Motor neuron (in vitro differentiated cells): ENCODE measurements at regions not wholly inside any gene's neighbourhood (a gene's known extent, or its start where the extent isn't known, plus 50 kb on each side); places are given as distances from the start of the nearest gene placed in this dataset.

Experiments used
- ATAC-seq, 8 experiments: fragments of 200-7000 bp; cut with Tn5 transposase; replicated peaks in 6 of 8; 2 replicates each; pipeline ENCODE4 v1.8.0; 2021; ENCODE audit warnings: mild to moderate bottlenecking in 8 of 8, moderate library complexity in 8 of 8
- H3K27ac ChIP-seq, 2 donors: fragments of 250-450 bp; sonication (Bioruptor Pico); 2 replicates each; pipeline ENCODE4 v1.9.0; 2021; ENCODE audit warnings: antibody characterized with exemption in 2 of 2, mild to moderate bottlenecking in 2 of 2, moderate library complexity in 1 of 2
- H3K4me1 ChIP-seq, 2 donors: fragments of 250-450 bp; sonication (Bioruptor Pico); replicated peaks in 1 of 2; 2 replicates each; pipeline ENCODE4 v1.6.1; 2021; ENCODE audit warnings: antibody characterized with exemption in 2 of 2, mild to moderate bottlenecking in 2 of 2, moderate library complexity in 1 of 2
- H3K4me3 ChIP-seq, 5 donors: fragments of 250-450 bp; sonication (Bioruptor Pico); 2 replicates each; pipeline ENCODE4 v1.9.0; 2021; ENCODE audit warnings: antibody characterized with exemption in 5 of 5, mild to moderate bottlenecking in 5 of 5, moderate library complexity in 4 of 5
- WGBS, 10 experiments: fragments of 450-650 bp; shearing (Covaris generic); methylation state at CpG; one replicate each; pipeline ENCODE4 v1.0.0; 2022; 5-methylcytosine and 5-hydroxymethylcytosine counted together
- in situ Hi-C, 9 experiments: fragments of 400-800 bp; cut with MboI; loops; one replicate each; pipeline ENCODE4 v1.15.0; 2021; ENCODE audit warnings: low sequenced_read_pairs in 9 of 9, low pct_unique_long_range_greater_than_20kb in 2 of 9; ENCODE audit not compliant: unreplicated experiment in 9 of 9

GRCh38 chr21:38696579-38696978 lies 109.2 kb upstream of the ETS2 start:
- Histone ChIP-seq H3K4me1 (no peaks in the 10 kb centered on the region), H3K4me3 (no peak overlapping the region), H3K27ac (no peak overlapping the region)
- 48 to 100% (median 80%) methylated on average over 1 to 3 of the region's 3 CpGs; no CpG with 5 or more reads in 3 of the 10 experiments for WGBS, 10 experiments
- in situ Hi-C loops, result no loop called here
- peak in 1 of 8 experiments; percentile 51 for ATAC-seq

- 67 to 100% (median 100%) methylated on average over 1 to 2 of the region's 2 CpGs; no CpG with 5 or more reads in 5 of the 10 experiments for WGBS, 10 experiments
Observed at GRCh38 chr21:38699048-38699447, 106.7 kb upstream of the ETS2 start.

GRCh38 chr21:38702196-38702595 lies 103.5 kb upstream of the ETS2 start:
- H3K27ac ChIP-seq, result no peak overlapping the region
- H3K4me1 ChIP-seq, result peaks cover 2 to 6% of the 10 kb centered on the region in 2 donors
- no peak overlapping the region for H3K4me3 ChIP-seq
- in situ Hi-C loops, result loop anchor here in 1 of 9 experiments (25.0 kb wide), 1 partner anchor 190 kb away; no protein-coding TSS in a partner anchor
- WGBS, 10 experiments, result 40 to 100% (median 82%) methylated on average over 1 to 9 of the region's 9 CpGs; no CpG with 5 or more reads in 1 of the 10 experiments
- peak in 2 of 8 experiments; percentile 22 to 34 for ATAC-seq

More at GRCh38 chr21:38699048-38699447, 106.7 kb upstream of the ETS2 start:
- ATAC-seq, result no peak
- Histone ChIP-seq H3K4me1 (peaks cover 2 to 5% of the 10 kb centered on the region in 2 donors), H3K4me3 (no peak overlapping the region), H3K27ac (no peak overlapping the region)
- in situ Hi-C loops, result no loop called here

DNA sequence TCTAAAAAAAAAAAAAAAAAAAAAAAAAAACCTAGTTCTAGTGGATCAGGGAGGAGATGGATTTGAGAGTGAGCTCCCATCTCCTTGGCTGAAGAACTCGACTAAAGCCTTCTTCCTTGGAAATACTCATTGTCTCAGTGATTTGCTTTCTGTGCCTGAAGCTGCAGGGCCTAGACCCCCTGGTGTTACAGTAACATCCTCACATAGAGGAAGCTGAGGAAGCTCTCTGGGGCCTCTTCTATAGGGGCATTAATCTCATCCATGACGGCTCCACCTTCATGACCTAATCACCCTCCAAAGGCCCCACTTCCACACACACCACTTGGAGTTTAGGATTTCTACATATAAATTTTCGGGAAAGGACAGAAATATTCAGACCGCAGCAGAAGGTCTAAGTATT lies 95.9 kb upstream of the ETS2 start:
- Histone ChIP-seq H3K4me3 (no peak overlapping the region), H3K27ac (no peak overlapping the region), H3K4me1 (peaks cover 0 to 3% of the 10 kb centered on the region in 2 donors)
- in situ Hi-C loops, result loop anchor here in 1 of 9 experiments (25.0 kb wide), 1 partner anchor 198 kb away; no protein-coding TSS in a partner anchor
- ATAC-seq, result no peak
- WGBS, 10 experiments, result 40 to 95% (median 73%) methylated on average over 1 to 4 of the region's 4 CpGs

- peak; percentile 15 to 90 (median 71) for ATAC-seq
- 0 to 83% (median 56%) methylated on average over 1 of the region's 1 CpG; no CpG with 5 or more reads in 7 of the 10 experiments for WGBS, 10 experiments
- in situ Hi-C loops, result loop anchor here in 1 of 9 experiments (25.0 kb wide), 1 partner anchor 200 kb away; no protein-coding TSS in a partner anchor
- Histone ChIP-seq H3K27ac (no peak overlapping the region), H3K4me3 (no peak overlapping the region), H3K4me1 (peaks cover 0 to 7% of the 10 kb centered on the region in 2 donors)
Observed at GRCh38 chr21:38712071-38712470, 93.7 kb upstream of the ETS2 start.

DNA sequence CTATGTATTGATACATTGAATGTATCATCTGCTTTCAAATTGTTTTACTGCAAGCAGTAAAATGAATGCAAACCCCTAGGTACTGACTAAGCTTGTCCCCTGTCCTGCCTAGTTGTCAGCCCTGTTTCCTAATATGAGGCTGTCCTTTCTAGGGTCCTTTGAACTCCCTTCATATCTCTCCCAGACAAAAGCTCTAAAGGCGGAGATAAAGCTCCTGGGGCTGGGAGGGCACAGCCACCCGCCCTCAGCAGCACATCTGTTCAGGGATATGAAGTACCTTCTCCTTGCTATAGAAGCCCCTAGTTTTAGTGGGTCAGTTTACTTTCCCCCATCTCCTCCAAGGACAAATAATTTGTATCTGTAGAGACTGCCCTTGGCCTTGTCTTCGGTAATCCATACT lies 93.1 kb upstream of the ETS2 start:
- WGBS, 10 experiments, result 90 to 100% (median 100%) methylated on average over 1 to 2 of the region's 3 CpGs; no CpG with 5 or more reads in 7 of the 10 experiments

DNA sequence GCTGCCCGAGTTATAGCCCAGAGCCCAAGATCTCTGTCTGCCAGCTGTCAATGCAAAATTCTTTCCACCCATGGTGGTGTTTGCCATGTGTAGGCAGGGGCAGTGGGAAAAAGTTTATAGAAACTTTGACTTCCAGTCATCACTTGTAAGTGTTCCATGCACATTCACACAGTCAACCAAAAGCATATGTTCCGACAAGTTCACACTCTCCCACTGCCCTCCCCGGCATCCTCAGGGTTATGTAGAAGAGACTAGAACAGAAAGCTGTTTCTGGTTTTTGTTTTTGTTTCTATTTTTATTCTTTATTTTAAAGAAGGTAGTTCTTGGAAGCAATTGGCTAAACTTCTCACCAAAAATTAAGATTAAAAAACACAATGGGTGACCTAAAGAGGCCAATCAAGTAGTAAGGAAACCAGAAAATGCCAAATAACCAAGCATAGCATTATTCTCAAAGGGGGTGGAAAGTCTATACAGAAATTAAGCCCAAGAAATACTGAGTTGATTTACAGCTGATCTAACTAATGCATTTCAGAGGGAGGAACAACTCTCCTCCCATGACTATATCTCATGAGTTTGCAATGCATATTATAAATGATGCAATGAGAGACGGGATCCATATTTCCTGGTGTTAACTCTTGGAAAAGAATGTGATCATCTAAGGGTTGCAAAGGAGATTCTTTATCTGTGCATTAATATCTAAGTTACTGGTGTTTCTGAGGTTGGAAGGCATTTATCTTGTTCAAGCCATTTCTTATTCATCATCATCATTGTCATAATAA lies 91.5 kb upstream of the ETS2 start:
- ATAC-seq, result peak in 4 of 8 experiments; percentile 53 to 86 (median 68)
- in situ Hi-C loops, result loop anchor here in 1 of 9 experiments (25.0 kb wide), 1 partner anchor 202 kb away; no protein-coding TSS in a partner anchor
- Histone ChIP-seq H3K27ac (no peak overlapping the region), H3K4me1 (peaks cover 0 to 7% of the 10 kb centered on the region in 2 donors), H3K4me3 (no peak overlapping the region)
- WGBS, 10 experiments, result 0 to 100% (median 82%) methylated on average over 1 to 4 of the region's 4 CpGs; no CpG with 5 or more reads in 2 of the 10 experiments

More for the DNA sequence above, 93.1 kb upstream of the ETS2 start:
- Histone ChIP-seq H3K4me1 (peaks cover 0 to 7% of the 10 kb centered on the region in 2 donors), H3K27ac (no peak overlapping the region), H3K4me3 (no peak overlapping the region)
- in situ Hi-C loops, result loop anchor here in 1 of 9 experiments (25.0 kb wide), 1 partner anchor 200 kb away; no protein-coding TSS in a partner anchor
- ATAC-seq, result no peak

DNA sequence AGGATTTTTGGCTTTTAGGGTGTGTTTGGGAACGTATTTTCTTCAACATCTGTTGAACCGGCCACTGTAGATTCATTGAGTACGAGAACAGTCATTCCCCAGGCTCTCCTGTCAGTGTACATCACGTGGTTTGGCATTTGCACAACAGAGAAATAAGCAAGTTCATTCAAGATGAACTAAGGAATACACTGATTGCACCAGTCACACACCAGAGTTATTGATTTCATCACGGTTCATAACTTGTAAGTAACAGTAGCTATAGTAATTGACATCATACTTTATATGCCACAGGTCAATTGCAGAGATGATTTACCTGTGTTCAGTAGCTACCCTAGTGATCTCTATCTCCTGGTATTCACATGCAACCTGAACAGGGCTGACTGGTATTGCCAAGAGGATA lies 90.7 kb upstream of the ETS2 start:
- Histone ChIP-seq H3K27ac (no peak overlapping the region), H3K4me3 (no peak overlapping the region), H3K4me1 (peaks cover 0 to 7% of the 10 kb centered on the region in 2 donors)
- WGBS, 10 experiments, result 39 to 100% (median 85%) methylated on average over 1 to 5 of the region's 5 CpGs; no CpG with 5 or more reads in 2 of the 10 experiments
- ATAC-seq, result peak in 4 of 8 experiments; percentile 37 to 76 (median 51)
- in situ Hi-C loops, result loop anchor here in 1 of 9 experiments (25.0 kb wide), 1 partner anchor 203 kb away; no protein-coding TSS in a partner anchor

DNA sequence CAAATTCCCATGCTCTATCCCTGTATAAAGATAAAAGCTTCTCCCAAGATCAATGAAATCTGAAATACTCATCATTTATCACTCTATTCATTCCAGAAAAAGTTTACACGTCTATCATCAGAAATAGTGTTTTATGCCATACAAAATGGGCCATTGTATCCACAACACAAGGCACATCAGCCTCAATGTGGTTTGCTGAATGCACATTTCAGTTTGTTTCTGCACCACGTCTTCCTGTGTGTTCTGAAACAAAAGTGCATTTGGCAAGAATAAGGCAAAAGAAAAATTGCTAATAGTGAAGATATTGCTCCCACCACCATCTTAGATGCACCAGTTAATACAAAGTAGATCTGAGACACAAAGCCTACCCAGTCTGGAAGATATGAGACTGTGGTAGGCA lies 89.6 kb upstream of the ETS2 start:
- ATAC-seq, result no peak
- in situ Hi-C loops, result loop anchor here in 1 of 9 experiments (25.0 kb wide), 1 partner anchor 204 kb away; no protein-coding TSS in a partner anchor
- H3K4me1 ChIP-seq, result peaks cover 0 to 7% of the 10 kb centered on the region in 2 donors
- WGBS, 10 experiments, result 20 to 83% (median 56%) methylated on average over 1 to 2 of the region's 2 CpGs; no CpG with 5 or more reads in 2 of the 10 experiments
- no peak overlapping the region for H3K27ac ChIP-seq
- no peak overlapping the region for H3K4me3 ChIP-seq

DNA sequence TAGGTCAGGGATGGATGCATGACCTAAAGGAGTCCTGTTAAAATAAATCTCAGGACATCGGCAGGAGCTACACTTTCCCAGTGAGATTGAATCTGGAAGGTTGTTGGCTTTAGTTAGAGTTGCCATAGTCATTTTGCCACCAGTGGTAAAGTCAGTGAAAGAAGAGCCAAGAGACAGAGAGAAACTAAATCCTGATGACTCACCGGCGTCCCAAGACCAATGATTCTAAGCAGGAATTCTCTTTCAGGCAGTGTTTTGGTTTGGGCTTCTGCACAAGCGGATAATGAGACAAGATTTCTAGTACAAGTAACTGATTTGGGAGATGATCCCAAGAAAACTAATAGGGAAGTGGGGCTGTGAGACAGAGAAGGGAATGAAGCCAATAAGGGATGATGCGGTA lies 88.8 kb upstream of the ETS2 start:
- WGBS, 10 experiments, result 83 to 100% (median 93%) methylated on average over 1 to 5 of the region's 5 CpGs
- Histone ChIP-seq H3K27ac (no peak overlapping the region), H3K4me1 (peaks cover 0 to 7% of the 10 kb centered on the region in 2 donors), H3K4me3 (no peak overlapping the region)
- ATAC-seq, result no peak
- in situ Hi-C loops, result loop anchor here in 1 of 9 experiments (25.0 kb wide), 1 partner anchor 205 kb away; no protein-coding TSS in a partner anchor

DNA sequence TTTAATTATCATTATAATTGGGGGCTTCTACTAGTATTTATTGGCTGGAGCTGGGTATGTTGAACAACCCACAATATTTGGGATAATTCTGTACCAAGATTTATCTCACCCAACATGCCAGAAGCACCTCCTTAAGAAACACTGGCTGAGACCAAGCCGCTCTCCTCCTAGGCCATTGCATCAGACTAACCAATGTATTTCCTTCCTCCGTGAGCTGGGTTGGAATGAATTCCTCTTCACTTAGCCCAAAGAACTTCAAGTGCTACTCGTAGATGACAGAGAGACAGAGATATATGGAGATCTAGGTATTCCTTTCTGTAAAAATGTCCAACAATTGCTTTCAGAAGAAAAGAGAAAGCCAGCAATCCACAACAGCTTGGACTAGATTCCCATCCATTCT lies 87.2 kb upstream of the ETS2 start:
- Histone ChIP-seq H3K4me1 (peaks cover 0 to 7% of the 10 kb centered on the region in 2 donors), H3K4me3 (no peak overlapping the region), H3K27ac (no peak overlapping the region)
- in situ Hi-C loops, result loop anchor here in 1 of 9 experiments (25.0 kb wide), 1 partner anchor 206 kb away; no protein-coding TSS in a partner anchor
- ATAC-seq, result no peak
- WGBS, 10 experiments, result 53 to 100% (median 81%) methylated on average over 1 to 3 of the region's 3 CpGs; no CpG with 5 or more reads in 2 of the 10 experiments

DNA sequence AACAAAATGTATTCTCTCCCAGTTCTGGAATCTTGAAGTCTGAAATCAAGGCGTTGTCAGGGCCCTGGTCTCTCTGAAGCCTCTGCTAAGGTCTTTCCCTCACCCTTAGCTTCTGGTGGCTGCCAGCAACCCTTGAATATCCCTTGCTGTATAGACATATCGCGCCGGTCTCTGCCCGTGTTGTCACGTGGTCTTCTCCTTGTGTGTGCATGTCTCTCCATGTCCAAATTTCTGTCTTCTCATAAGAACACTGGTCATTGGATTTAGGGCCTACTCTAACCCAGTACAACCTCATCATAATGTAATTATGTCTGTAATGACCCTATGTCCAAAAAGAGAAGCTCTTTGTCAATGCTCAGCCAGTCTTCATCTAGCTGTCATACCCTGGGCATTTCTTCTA lies 85.7 kb upstream of the ETS2 start:
- Histone ChIP-seq H3K27ac (no peak overlapping the region), H3K4me3 (no peak overlapping the region), H3K4me1 (peaks cover 0 to 2% of the 10 kb centered on the region in 2 donors)
- 83 to 100% (median 97%) methylated on average over 1 to 6 of the region's 6 CpGs; no CpG with 5 or more reads in 2 of the 10 experiments for WGBS, 10 experiments
- in situ Hi-C loops, result loop anchor here in 1 of 9 experiments (25.0 kb wide), 1 partner anchor 208 kb away; no protein-coding TSS in a partner anchor
- no peak for ATAC-seq

DNA sequence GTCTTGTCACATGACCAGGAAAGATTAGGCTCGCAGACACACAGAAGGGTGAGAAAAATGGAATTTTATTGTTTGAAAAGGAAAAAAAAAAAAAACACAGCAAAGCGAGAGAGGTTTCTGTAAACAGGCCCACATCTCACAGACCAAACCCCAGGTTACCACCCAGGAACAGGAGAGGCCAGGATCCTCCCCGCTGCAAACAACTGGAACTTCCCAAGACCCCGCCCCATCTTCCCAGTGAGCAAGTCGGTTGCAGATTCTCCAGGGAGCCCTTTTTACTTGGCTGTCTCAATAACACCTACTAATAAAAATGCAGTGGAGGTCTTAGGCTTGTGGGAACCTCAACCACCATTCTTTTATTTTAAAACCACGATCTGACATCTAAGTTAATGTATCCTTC lies 84.7 kb upstream of the ETS2 start:
- in situ Hi-C loops, result loop anchor here in 1 of 9 experiments (25.0 kb wide), 1 partner anchor 209 kb away; no protein-coding TSS in a partner anchor
- Histone ChIP-seq H3K27ac (no peak overlapping the region), H3K4me1 (no peaks in the 10 kb centered on the region), H3K4me3 (no peak overlapping the region)
- ATAC-seq, result no peak
- 50 to 100% (median 84%) methylated on average over 1 to 6 of the region's 6 CpGs for WGBS, 10 experiments
